ENCODE measurements at regions not wholly inside any gene's neighbourhood (a gene's known extent, or its start where the extent isn't known, plus 50 kb on each side); places are given as distances from the start of the nearest gene placed in this dataset.

DNA sequence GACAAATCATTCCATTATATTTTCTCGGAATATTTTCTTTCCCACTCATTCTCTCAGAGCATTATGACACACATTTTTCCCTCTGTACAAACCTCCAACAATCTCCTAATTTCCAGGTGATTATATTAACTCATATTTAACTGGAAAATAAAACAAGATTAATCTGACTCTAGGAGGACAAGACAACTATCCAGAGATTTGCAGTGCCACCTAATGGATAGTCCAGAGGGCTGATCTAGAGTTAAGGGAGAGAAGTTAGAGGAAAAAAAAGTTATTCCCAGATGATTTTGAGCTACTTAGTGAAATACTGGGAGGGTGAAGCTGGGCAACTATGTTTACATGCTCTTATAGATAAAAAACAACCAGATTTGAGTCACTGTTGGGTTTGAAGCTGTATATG is 161.7 kb downstream of the ALX1 start:
- Histone ChIP-seq H3K27me3 (no peaks in the 10 kb centered on the region), H3K4me3 (replicated peaks in 1 of 3) (no peak overlapping the region), H3K9me3 (no peaks in the 10 kb centered on the region), H3K36me3 (no peaks in the 10 kb centered on the region), H3K4me1 (no peaks in the 10 kb centered on the region), H3K27ac (no peak overlapping the region)
- DNase-seq = no peak
- TF ChIP-seq CTCF (IDR thresholded peaks at IDR 0.05) = peak in 1 of 6 experiments; percentile 12
- TF ChIP-seq POLR2A (IDR thresholded peaks at IDR 0.05) = no peak
- intact Hi-C loops (cut with DNase I) = no loop called here
- WGBS, 2 donors = 81 to 91% methylated on average over 1 of the region's 1 CpG

DNA sequence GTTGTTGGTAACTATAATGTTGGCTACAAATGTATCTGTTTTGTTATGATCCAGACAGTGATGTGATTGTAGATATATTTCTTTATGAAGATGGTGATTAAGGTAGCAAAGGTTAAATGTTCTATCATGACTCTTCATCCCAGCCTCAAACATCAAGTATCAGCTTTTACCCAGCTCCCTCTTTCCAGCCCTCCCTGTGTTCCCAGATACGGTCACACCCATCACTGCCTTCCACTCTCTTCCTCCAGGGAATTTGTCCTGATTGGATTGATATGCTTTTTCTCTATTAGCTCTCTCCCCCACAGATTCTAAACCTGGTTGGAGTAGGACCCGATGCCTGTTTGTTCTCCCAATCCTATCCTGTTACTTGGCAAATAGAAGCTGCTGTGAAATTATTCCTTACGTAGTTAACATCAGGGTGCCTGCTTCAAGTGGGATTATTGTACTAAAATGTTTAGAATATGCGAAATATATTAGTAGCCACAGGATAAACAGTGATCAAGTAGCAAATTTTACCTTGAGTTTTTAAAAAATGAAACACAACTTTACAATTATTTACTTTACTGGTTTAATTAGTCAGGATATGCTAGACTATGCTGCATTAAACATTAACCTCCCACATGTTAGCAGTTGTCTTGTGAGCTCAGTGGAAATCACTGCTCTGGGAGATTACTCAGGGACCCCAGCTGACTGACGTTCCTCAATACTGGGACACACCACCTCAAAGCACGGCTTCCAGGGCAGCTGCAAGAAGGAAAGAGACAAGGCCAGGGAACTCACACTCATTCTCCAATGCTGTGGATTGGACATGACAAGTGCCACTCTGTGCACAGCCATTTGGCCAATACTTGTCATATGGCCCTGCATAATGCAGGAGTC is 165.3 kb downstream of the ALX1 start:
- intact Hi-C loops (cut with DNase I) = no loop called here
- H3K36me3 ChIP-seq = no peaks in the 10 kb centered on the region
- H3K27ac ChIP-seq = no peak overlapping the region
- TF ChIP-seq CTCF (IDR thresholded peaks at IDR 0.05) (no peak), POLR2A (IDR thresholded peaks at IDR 0.05) (no peak)
- no peaks in the 10 kb centered on the region for H3K27me3 ChIP-seq
- H3K9me3 ChIP-seq = no peaks in the 10 kb centered on the region
- H3K4me3 ChIP-seq (replicated peaks in 1 of 3) = no peak overlapping the region
- 62 to 69% methylated on average over 6 of the region's 6 CpGs for WGBS, 2 donors
- no peak for DNase-seq
- no peaks in the 10 kb centered on the region for H3K4me1 ChIP-seq

- TF ChIP-seq CTCF (IDR thresholded peaks at IDR 0.05) (no peak), POLR2A (IDR thresholded peaks at IDR 0.05) (no peak)
- intact Hi-C loops (cut with DNase I) = no loop called here
- H3K27me3 ChIP-seq = no peaks in the 10 kb centered on the region
- H3K36me3 ChIP-seq = no peaks in the 10 kb centered on the region
- 78 to 80% methylated on average over 1 of the region's 1 CpG for WGBS, 2 donors
- H3K27ac ChIP-seq = no peak overlapping the region
- H3K4me1 ChIP-seq = no peaks in the 10 kb centered on the region
- H3K4me3 ChIP-seq (replicated peaks in 1 of 3) = no peak overlapping the region
- no peak for DNase-seq
- no peaks in the 10 kb centered on the region for H3K9me3 ChIP-seq
Measured at GRCh38 chr12:85448031-85448430, 168.0 kb downstream of the ALX1 start.

DNA sequence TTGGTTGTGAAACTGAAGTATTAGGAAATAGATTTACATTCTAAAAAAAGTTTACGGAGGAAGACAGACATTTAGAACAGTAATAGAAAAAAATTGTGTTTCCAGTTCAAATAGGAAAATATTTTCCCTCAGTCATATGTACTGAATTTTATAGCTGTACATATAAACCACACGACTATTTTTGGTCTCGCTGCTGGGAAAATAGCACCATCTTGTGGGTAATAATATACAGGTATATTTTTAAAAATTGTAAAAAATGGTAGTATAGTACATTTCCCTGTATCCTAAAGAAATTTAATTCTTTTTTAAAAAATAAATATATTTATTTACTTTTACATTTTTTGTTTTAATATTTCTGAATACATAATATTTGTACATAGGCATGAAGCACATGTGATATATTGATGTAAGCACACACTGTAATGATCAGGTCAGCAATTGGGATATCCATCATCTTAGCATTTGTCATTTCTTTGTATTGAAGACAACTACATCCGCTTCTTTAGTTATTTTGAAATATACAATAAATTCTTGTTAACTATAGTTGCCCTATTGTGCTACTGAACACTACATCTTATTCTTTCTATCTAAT is 168.6 kb downstream of the ALX1 start:
- TF ChIP-seq POLR2A (IDR thresholded peaks at IDR 0.05) (no peak), CTCF (IDR thresholded peaks at IDR 0.05) (peak in 2 of 6 experiments; percentile 23 to 44)
- H3K36me3 ChIP-seq = no peaks in the 10 kb centered on the region
- no peaks in the 10 kb centered on the region for H3K9me3 ChIP-seq
- DNase-seq = no peak
- no peaks in the 10 kb centered on the region for H3K27me3 ChIP-seq
- 58 to 60% methylated on average over 4 of the region's 4 CpGs for WGBS, 2 donors
- no peak overlapping the region for H3K4me3 ChIP-seq (replicated peaks in 1 of 3)
- H3K4me1 ChIP-seq = no peaks in the 10 kb centered on the region
- intact Hi-C loops (cut with DNase I) = no loop called here
- no peak overlapping the region for H3K27ac ChIP-seq

DNA sequence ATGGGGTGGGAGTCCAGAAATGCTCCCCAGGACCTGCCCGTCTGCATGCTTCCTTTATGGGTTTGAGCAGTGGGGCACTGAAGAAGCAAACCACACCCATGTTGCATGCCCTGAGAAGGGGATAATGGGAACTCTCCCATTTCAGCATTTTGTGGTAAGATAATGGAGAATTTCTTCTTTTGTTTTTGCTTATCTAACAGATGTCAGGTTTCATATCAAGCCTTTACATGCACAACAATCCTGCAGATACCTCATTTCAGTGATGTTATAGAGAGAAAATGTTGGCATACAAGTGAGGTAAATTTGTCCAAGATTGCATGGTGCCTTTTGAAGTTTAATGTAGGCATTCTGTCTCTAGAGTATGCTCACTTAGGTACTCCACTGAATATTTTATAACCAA is 177.0 kb downstream of the ALX1 start:
- Histone ChIP-seq H3K9me3 (no peaks in the 10 kb centered on the region), H3K4me1 (no peaks in the 10 kb centered on the region), H3K4me3 (replicated peaks in 1 of 3) (no peak overlapping the region), H3K27ac (no peak overlapping the region), H3K27me3 (no peaks in the 10 kb centered on the region), H3K36me3 (no peaks in the 10 kb centered on the region)
- DNase-seq = no peak
- intact Hi-C loops (cut with DNase I) = no loop called here
- WGBS, 2 donors = 82 to 95% methylated on average over 1 of the region's 1 CpG
- TF ChIP-seq POLR2A (IDR thresholded peaks at IDR 0.05) = no peak
- no peak for TF ChIP-seq CTCF (IDR thresholded peaks at IDR 0.05)
